VCaP (cell line): ENCODE measurements at regions not wholly inside any gene's neighbourhood (a gene's known extent, or its start where the extent isn't known, plus 50 kb on each side); places are given as distances from the start of the nearest gene placed in this dataset.

ENCODE experiments used
- H3K27ac ChIP-seq: fragments of 450-650 bp; 2 replicates; pipeline ENCODE4 v1.5.1; 2017
- CTCF ChIP-seq: fragments of 450-650 bp; conservative IDR thresholded peaks from 2 replicates; pipeline ENCODE4 v1.5.1; 2017; ENCODE audit warnings: mild to moderate bottlenecking, moderate library complexity

- no peak overlapping the region for H3K27ac ChIP-seq
- TF ChIP-seq CTCF = no peak
Measured at GRCh38 chr6:82419132-82419581, 55.5 kb downstream of the TPBG start.

GRCh38 chr6:82419859-82420258, 56.2 kb downstream of the TPBG start:
- TF ChIP-seq CTCF = no peak
- no peak overlapping the region for H3K27ac ChIP-seq

GRCh38 chr6:82430611-82431010, 67.0 kb downstream of the TPBG start:
- H3K27ac ChIP-seq = no peak overlapping the region
- TF ChIP-seq CTCF = no peak

- TF ChIP-seq CTCF = no peak
- H3K27ac ChIP-seq = no peak overlapping the region
Measured at GRCh38 chr6:82436740-82437139, 73.1 kb downstream of the TPBG start.

GRCh38 chr6:82437701-82438100, 74.1 kb downstream of the TPBG start:
- no peak overlapping the region for H3K27ac ChIP-seq
- no peak for TF ChIP-seq CTCF

- H3K27ac ChIP-seq = no peak overlapping the region
- no peak for TF ChIP-seq CTCF
Measured at GRCh38 chr6:82441047-82441855, 77.6 kb downstream of the TPBG start.

GRCh38 chr6:82442061-82442719, 78.6 kb downstream of the TPBG start:
- H3K27ac ChIP-seq = no peak overlapping the region
- TF ChIP-seq CTCF = no peak
